ENCODE measurements at regions not wholly inside any gene's neighbourhood (a gene's known extent, or its start where the extent isn't known, plus 50 kb on each side); places are given as distances from the start of the nearest gene placed in this dataset.

DNA sequence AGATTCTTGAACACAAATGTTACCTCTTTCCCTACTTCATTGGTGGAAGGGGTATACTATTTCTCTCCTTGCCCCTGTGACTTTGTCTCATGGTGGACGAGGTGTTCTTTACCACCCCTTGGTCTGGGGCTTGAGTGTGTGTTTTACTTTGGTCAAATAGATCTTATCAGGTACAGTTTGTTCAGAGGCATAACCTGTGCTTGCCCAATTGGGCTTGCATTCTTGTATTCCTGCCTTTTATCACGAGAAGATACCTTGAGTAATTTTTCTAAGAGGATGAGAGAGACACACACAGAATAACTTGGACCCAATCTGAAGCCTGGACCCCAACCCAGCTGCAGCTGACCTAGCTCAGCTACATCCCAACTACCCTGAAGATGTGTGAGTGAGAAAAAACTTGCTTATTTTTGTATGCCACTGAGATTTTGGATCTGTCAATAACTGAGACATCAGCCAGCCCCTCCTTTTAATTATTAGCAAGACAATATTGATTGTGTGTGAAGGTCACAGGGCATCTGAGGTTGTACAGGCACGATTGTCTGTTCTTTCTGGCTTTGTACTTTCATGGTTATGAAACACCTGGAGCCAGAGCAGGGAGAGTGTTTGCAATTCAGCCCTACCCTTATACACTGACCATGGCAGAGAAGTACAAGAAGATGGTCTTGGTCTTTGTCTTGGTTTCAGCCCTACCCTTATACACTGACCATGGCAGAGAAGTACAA, 204.7 kb upstream of the SLC35B3 start:
- no peak for TF ChIP-seq CTCF (conservative IDR thresholded peaks at IDR 0.05; ENCODE audit: low read depth, low read length)
- TF ChIP-seq EZH2 (IDR thresholded peaks at IDR 0.05; ENCODE audit: borderline replicate concordance, low read depth, low read length, poor library complexity, severe bottlenecking): no peak

Data from A673 (cell line).